Epidermal melanocyte (primary cell): ENCODE measurements at regions not wholly inside any gene's neighbourhood (a gene's known extent, or its start where the extent isn't known, plus 50 kb on each side); places are given as distances from the start of the nearest gene placed in this dataset.

Source experiments
- DNase-seq: peaks from one replicate; pipeline ENCODE4 v3.0.0; 2011; ENCODE audit warnings: low spot score; ENCODE audit not compliant: insufficient read length

DNA sequence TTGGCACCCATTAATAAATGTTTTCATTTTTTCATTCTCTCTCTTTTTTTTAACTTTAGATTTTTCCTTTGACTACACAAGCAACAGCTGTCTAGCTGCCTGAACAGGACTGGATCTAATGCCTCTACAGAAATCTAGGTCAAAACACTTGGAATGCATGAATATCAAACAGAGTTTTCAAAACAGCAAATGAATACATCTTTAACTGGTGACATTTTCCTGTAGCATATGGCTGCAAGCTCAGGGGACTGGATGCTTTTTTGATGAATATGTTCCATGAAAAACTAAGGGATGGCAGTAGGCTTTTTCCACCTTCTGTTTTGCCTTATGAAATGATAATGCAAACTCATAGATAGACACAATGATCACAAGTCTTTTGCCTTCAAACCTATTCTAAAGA is 661.7 kb downstream of the MCTP2 start:
- no peak for DNase-seq

GRCh38 chr15:94894056-94894455 is 662.7 kb downstream of the MCTP2 start:
- no peak for DNase-seq

DNA sequence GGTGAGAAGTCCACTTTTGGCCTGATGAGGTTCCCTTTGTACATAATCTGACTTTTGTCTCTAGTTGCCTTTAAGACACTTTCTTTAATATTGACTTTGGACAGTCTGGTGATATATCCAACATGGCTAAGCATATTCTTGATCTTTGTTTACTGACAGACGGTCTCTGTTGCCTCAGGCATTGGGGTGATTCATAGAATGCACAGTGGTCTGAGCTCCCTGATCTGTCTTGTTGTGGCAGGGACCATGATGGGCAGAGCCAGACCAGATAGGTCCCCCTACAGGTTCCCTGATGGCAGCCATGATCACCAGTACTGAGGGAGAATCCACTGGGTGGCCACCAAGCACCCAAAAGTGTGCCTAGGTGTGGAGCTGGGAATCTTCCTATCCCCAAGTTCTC is 678.1 kb downstream of the MCTP2 start:
- no peak for DNase-seq

- DNase-seq: no peak
Measured at GRCh38 chr15:94910166-94910565, 678.8 kb downstream of the MCTP2 start.

DNA sequence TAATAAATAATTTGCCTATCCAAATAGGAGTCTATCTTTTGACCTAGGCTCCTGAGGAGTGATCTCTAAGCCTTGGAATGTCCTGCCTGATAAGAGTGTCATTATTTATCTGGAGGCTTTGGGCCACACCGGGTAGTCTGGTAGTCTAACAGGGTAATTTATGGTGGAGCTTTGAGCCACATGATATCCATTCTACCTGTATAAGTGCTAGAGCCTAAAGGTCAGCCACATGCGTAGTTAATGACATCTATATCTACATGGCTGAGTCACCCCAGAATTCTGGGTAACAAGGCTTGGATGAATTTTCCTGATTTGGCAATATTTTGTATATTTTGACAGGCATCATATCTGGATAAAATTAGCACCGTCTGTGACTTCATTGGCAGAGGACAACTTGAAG is 681.4 kb downstream of the MCTP2 start:
- no peak for DNase-seq

GRCh38 chr15:94917068-94917467 is 685.7 kb downstream of the MCTP2 start:
- DNase-seq: no peak

DNA sequence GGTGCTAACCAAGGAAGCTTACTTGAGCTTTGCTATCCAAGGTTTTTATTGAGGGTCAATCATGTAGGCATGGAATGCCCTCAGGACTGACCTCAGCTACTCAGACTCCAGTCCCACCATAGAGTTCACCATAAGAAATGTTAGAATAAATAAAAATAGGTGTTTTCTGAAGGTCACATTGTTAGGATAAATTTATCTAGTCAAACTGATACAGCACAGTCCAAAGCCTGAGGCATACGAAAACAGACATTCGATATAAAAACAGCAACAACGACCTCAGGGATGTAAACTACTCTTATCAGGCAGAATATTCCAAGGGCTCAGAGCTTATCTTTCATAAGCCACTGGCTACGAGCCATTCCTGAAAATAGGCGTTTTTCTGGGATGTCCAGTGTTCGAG is 690.6 kb downstream of the MCTP2 start:
- no peak for DNase-seq

GRCh38 chr15:94924057-94924456 is 692.7 kb downstream of the MCTP2 start:
- no peak for DNase-seq

DNA sequence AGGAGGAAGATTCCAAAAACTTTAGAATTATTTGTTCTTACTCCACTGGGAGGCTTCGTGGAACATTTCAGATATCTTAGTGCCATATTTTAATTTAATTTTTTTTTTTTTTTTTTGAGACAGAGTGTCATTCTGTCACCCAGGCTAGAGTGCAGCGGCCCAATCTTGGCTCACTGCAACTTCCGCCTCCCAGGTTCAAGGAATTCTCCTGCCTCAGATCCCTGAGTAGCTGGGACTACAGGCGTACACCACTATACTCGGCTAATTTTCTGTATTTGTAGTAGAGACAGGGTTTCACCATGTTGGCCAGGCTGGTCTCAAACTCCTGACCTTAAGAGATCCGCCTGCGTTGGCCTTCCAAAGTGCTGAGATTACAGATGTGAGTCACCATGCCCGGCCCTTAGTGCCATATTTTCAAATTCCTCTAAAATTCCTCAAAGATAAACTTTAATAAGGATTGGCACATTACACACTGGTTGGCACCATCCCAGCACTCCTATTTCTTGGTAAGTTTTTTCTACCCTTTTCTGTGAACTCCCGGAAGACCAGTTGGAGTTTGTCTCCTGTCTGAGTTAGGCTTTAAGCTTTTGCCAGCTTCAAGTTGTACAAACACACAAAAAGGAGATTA is 693.7 kb downstream of the MCTP2 start:
- no peak for DNase-seq

GRCh38 chr15:94925680-94926079 is 694.3 kb downstream of the MCTP2 start:
- DNase-seq: no peak

- DNase-seq: no peak
Measured at GRCh38 chr15:94927003-94927402, 695.6 kb downstream of the MCTP2 start.

- DNase-seq: no peak
Measured at GRCh38 chr15:94929282-94929681, 697.9 kb downstream of the MCTP2 start.

DNA sequence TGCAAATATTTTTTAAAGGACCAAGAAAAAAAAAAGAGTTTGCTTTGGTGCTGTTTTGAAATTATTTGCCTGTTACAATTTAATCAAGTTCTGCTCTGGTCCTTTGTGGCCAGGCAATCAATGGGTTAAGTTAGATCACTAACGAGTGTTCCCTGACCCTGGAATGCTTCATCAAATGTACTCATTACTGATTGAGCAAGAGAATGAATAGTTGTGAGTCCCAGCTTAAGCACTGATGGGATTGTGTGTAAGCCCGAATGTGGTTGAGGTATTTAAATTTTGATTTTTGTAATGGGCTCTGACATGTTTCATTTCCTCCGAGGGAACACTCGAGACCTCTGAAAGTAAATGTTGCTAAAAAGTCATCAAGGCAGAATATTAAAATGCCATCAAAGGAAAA is 699.1 kb downstream of the MCTP2 start:
- DNase-seq: no peak

DNA sequence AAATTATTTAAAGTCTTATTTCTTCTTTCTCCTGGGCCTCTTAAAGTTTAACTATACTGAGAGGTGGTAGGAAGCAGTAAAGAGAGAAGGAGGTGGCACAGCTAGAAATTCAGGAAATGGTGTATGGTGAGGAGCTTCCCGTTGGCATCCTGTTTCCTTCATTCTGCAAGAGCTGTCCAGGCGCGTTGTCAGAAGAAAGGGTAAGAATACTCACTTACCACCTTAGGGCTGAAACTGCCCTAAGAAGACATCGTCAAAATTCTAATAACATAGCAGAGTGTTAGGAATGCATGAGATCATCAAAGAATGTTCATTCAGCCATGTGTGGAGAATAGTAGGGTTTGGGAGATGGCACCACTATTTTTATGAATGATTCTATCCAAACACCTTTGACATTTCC is 699.6 kb downstream of the MCTP2 start:
- DNase-seq: no peak

GRCh38 chr15:94934440-94934839 is 703.1 kb downstream of the MCTP2 start:
- DNase-seq: no peak

DNA sequence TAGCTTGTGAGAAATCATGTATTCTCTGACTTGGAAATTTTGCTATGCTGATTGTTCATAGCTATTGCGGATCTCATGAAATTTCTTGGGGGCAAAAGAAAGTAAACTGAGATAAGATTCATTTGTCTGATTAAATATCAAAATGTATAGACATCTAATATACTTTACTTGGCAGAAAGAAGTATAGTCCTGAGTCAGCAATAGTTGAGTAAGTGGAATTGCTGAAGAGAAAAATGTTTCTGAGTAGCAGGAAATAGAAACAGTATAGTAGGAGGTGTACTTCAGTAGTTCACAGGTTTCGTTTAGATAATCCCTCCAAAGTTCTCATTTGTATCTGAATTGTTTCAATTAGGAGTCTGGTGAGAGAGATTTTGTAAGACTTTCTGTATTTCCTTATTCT is 705.9 kb downstream of the MCTP2 start:
- DNase-seq: no peak

GRCh38 chr15:94943888-94944287 is 712.5 kb downstream of the MCTP2 start:
- DNase-seq: no peak

DNA sequence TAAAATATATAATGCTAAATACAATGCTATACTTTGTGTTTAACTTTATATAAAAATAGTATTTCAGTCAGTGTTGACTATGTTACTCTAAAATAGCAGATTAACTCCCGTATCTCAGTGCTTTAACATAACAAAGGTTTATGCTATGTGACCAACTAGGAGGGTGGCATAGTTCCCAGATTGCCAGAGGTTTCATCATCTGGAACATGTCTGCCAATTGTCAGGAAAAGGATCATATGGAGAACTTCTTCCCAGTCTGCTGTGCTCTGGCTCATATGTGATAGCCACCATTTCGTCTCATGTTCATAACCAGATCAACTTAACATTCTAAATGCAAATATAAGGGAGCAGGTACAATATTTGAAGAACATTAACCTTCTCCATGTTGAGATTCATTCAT is 720.2 kb downstream of the MCTP2 start:
- DNase-seq: no peak

DNA sequence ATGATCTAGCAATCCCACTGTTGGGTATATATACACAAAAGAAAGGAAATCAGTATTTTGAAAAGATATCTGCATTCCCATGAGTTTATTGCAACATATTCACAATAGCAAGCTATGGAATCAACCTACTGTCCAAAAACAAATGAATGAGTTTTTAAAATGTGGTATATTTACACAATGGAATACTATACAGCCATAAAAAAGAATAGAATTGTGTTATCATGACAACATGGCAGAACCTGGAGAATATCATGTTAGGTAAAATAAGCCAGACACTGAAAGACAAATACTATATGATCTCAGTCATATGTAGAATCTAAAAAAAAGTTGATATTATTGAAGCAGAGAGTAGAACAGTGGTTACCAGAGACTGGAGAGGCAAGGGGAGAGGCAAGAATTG is 732.6 kb downstream of the MCTP2 start:
- DNase-seq: no peak

DNA sequence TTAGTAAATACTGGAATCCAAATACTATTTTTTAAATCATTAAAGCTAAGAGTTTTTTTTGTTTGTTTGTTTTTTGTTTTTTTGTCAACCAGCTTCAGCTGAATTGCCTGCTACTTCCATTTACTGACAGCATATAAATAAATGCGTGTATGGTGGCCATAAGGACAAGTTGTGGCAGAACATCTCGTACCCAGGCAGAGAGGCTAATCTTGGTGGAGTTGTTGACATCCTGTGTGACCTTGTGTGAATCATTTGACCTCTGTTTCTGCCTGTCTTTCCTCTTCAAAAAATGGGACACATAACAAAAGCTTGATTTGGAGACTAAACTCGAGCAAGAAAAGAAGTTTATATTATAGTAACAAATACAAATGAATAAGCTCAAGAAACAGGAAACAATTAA is 734.2 kb downstream of the MCTP2 start:
- DNase-seq: no peak

GRCh38 chr15:94968133-94968532 is 736.8 kb downstream of the MCTP2 start:
- DNase-seq: no peak

DNA sequence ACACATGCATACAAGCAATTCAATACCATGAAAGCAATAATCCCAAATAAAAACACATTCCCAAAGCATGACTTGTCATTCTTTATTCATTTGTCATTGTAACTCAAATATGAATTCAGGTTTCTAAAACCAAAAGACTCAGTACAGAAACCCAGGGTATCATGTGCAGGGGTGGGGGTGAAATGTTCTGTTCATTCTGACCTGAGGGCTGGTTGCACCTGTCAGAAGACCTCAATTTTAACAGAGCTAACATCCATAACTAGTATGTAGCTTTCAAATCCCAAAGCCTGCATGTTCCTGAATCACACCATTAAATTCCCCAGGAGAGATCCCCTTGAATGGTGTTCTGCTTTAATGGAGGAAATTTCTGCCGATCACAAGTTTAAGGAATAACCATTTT is 738.7 kb downstream of the MCTP2 start:
- DNase-seq: no peak

GRCh38 chr15:94970802-94971201 is 739.4 kb downstream of the MCTP2 start:
- no peak for DNase-seq

- no peak for DNase-seq
Measured at GRCh38 chr15:94972314-94972713, 741.0 kb downstream of the MCTP2 start.
